Lower leg skin (tissue), 3 donors: ENCODE measurements at regions not wholly inside any gene's neighbourhood (a gene's known extent, or its start where the extent isn't known, plus 50 kb on each side); places are given as distances from the start of the nearest gene placed in this dataset.

Experiments
- POLR2A ChIP-seq, 2 donors: fragments of 450-650 bp; IDR thresholded peaks; one replicate each; pipeline ENCODE4 v1.6.1; 2016 to 2017; ENCODE audit warnings: antibody characterized with exemption in 2 of 2, mild to moderate bottlenecking in 1 of 2, moderate library complexity in 1 of 2
- TF ChIP-seq, protein P1 (sequence below), 3 donors: fragments of 450-650 bp; IDR thresholded peaks; one replicate each; pipeline ENCODE4 v1.5.1; 2016; ENCODE audit warnings: antibody characterized with exemption in 3 of 3, mild to moderate bottlenecking in 3 of 3, moderate library complexity in 2 of 3

DNA sequence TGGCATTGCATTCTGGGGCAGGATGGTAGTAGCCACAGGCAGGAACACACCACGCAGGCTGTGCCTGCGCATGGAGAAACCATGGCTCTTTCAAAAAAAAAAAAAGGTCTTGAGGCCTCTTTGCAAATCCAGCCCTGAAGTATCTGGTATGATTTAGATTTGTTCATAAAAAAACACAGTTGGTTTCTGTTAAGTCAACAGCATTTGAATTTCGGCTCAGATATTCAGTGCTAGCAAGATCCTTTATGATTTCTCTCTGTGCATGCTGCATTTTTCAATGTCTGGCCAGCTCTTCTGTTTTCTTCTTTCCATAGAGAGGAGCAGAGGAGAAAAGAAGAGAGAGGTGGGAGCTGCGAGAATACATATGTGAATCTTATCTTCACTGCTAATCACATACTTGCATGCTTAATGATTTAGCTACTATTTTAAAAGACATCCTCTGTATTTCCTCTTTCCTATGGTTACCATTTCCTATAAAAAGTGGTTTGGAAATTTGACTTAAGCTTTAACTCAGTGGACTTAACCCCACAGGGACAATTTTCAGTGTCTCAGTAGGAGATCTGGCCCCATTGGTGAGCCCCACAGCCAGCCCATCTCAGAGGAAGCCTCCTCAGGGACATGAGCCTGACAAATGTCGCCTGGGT is 214.3 kb upstream of the APCDD1 start:
- no peak for TF ChIP-seq POLR2A (IDR thresholded peaks at IDR 0.05)
- TF ChIP-seq, protein P1, sequence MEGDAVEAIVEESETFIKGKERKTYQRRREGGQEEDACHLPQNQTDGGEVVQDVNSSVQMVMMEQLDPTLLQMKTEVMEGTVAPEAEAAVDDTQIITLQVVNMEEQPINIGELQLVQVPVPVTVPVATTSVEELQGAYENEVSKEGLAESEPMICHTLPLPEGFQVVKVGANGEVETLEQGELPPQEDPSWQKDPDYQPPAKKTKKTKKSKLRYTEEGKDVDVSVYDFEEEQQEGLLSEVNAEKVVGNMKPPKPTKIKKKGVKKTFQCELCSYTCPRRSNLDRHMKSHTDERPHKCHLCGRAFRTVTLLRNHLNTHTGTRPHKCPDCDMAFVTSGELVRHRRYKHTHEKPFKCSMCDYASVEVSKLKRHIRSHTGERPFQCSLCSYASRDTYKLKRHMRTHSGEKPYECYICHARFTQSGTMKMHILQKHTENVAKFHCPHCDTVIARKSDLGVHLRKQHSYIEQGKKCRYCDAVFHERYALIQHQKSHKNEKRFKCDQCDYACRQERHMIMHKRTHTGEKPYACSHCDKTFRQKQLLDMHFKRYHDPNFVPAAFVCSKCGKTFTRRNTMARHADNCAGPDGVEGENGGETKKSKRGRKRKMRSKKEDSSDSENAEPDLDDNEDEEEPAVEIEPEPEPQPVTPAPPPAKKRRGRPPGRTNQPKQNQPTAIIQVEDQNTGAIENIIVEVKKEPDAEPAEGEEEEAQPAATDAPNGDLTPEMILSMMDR (IDR thresholded peaks at IDR 0.05) = no peak
